Brain pericyte (primary cell): ENCODE measurements at regions not wholly inside any gene's neighbourhood (a gene's known extent, or its start where the extent isn't known, plus 50 kb on each side); places are given as distances from the start of the nearest gene placed in this dataset.

Experiments
- DNase-seq: peaks from one replicate; pipeline ENCODE4 v3.0.0-alpha.2; 2012; ENCODE audit warnings: low read depth, low spot score

- DNase-seq: no peak
Observed at GRCh38 chr2:34991508-34992274, 1363.9 kb upstream of the CRIM1 start.

DNA sequence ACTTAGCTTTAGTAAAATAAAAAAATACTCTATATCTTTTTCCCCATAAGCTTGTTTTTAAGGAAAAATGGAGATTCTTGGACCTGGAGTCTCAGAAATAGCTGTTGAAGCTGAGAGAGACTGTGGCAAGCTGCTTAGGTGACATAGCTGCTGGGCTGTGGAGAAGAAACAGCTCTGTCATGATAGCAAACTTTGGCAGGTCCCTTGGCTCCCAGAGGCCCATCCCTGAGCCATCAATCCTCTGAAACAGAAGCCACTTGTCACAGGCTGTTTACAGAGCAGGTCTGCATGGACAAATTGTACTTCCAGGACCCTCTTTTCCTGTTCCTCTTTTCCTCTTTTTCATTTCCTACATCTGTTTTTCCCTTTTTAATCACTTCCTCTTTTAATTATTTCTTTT, 1370.1 kb upstream of the CRIM1 start:
- DNase-seq: no peak

DNA sequence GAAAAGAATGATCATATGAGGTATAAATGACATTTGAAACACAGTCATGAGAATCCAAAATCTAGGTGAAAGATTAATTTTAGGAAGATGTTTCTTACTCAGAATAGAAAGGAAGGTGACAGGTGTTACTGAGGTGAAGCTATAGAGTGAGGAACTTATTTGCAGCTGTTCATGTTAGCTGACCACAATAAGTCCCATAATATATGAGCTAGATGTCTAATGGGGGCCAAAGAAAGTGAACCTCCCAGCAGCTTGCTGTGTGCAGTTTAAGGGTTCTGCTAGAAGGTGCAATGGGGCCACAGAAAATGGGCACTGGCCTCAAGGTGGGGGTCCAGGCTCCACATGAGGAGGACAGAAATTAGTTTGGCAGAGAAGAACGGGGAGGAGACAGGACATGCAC, 1374.9 kb upstream of the CRIM1 start:
- DNase-seq: no peak

- DNase-seq: no peak
Observed at GRCh38 chr2:34979148-34979547, 1376.4 kb upstream of the CRIM1 start.

GRCh38 chr2:34961822-34962221, 1362.7 kb upstream of the FAM98A start:
- no peak for DNase-seq

GRCh38 chr2:34954758-34955157, 1355.7 kb upstream of the FAM98A start:
- DNase-seq: no peak

- DNase-seq: no peak
Observed at GRCh38 chr2:34950797-34951196, 1351.7 kb upstream of the FAM98A start.

DNA sequence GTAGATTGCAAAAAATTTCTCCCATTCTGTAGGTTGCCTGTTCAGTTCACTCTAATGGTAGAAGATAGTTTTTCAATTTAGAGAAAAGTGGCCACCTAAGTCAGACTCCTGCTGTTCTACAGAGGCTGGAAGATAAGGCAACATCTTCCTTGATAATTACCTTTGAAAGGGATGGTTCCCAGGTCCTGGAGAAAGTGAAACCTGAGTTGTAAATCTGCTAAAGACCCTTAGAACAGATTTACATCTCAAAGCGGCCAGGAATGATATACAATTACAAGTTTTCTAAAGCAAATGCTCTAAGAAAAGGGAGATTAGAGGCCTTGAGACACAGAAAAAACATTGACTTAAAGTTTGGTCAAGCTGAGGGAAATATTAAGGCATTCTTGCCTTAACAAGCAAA, 1350.2 kb upstream of the FAM98A start:
- no peak for DNase-seq

GRCh38 chr2:34936089-34936488, 1337.0 kb upstream of the FAM98A start:
- DNase-seq: no peak

- no peak for DNase-seq
Observed at GRCh38 chr2:34912084-34912483, 1313.0 kb upstream of the FAM98A start.

- DNase-seq: no peak
Observed at GRCh38 chr2:34909992-34910705, 1311.0 kb upstream of the FAM98A start.

DNA sequence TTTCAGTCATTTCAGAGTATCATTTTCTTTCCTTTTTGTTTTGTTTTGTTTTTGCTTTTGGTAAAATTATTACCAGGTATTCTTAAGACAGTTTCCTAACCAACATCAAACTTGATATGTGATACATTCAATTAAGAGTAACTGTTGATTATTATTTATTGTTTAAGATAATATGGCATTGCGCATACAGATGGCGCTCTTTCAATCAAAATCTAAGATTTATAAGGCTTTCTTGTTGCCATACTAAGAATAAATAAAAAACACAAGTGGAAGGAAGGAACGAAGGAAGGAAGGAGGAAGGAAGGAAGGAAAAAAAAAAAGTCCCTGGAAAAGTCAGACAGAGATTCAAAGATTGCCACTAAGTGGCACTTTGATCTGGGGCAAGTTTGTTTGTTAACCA, 1308.7 kb upstream of the FAM98A start:
- DNase-seq: no peak

DNA sequence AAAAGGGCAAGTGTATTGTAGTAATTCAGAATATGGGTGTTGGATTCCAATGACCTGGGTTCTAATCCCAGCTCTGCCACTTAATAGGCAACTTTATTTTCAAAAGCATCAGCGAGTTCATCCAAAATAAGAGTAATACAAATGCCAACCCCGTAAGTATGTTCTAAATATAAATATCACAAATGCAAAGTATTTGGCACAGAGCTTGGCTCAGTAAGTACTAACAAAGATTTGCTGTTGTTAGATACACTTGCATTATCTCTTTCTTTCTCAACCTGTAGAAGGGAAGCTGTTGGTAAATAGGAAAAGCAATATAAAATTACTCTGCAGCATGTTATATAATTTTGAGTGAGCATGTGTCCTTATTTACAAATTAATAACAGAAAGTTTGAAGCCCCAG, 1302.6 kb upstream of the FAM98A start:
- no peak for DNase-seq

DNA sequence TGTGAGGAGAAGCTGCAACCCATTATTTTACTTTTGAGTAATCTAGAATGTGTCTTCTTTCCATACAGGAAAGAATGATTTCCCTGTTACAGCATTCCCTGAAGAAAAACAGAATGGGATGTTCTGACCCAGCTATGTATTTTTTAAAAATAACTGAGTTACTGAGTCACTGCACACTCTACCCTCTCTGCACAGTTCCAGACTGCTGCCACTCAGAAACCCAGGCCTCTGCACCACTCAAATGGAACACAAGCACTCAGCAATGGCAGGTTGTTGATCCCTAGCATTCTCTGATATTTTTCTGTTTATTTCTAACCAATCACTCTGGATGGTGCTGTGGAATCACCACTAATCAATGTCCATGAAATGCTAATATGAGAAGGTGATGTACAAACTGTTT, 1300.0 kb upstream of the FAM98A start:
- DNase-seq: no peak

- DNase-seq: no peak
Observed at GRCh38 chr2:34892766-34893165, 1293.7 kb upstream of the FAM98A start.

DNA sequence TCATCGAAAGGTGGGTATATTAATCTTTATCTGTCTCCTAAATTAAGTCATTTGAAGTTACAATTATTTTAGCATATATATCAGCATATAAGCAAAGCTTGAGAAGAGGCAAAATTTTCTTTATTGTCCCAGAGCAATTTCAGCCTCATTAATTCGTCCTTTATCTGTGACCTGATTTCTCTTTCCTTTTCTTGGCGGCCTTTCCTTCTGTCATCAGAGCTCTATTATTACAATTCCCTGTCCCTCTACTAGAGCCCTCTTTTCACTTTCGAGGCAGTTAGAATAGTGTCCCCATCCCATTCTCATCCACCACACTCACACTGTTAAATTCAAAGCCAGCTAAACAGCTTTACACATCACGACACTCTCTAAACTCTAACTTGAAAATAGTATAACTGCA, 1293.2 kb upstream of the FAM98A start:
- no peak for DNase-seq

- no peak for DNase-seq
Observed at GRCh38 chr2:34875091-34875745, 1276.1 kb upstream of the FAM98A start.

DNA sequence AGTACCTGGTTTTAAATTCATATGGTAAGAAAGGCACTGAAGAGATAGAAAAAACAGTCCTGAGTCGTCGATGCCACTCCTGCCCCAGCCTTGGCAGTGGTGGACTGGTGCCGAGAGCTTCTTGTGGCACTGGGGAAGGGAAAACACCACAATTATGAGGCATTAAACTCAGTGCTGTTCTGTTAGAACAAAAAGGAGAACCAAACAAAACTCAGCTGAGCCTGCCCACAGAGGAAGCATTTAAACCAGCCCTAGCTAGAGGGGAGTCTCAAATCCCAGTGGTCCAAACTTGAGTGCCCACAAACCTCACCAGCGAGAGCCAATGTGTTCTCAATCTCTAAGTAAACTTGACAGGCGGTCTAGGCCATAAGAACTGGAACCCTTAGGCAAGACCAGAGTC, 1254.5 kb upstream of the FAM98A start:
- DNase-seq: no peak

- no peak for DNase-seq
Observed at GRCh38 chr2:34851804-34852203, 1252.7 kb upstream of the FAM98A start.

- DNase-seq: no peak
Observed at GRCh38 chr2:34849827-34850226, 1250.7 kb upstream of the FAM98A start.

- DNase-seq: no peak
Observed at GRCh38 chr2:34848691-34849090, 1249.6 kb upstream of the FAM98A start.

GRCh38 chr2:34848132-34848531, 1249.0 kb upstream of the FAM98A start:
- DNase-seq: no peak

DNA sequence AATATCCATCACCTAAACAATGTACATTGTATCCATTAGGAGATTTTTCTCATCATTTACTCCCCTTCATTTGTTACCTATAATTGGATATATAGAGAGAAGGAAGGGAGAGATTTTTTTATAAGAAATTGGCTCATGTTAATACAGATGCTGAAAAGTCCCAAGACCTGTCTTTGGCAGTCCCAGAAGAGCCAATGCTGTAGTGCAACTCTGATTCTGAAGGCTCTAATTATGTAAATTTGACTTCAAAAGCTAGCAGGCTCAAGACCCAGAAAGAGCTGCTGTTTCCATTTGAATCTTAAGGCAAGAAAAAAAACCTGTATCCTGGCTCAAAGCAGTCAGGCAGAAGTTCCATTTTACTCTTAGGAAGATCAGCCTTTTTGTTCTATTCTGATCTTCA, 1245.5 kb upstream of the FAM98A start:
- DNase-seq: no peak
